NCI-H1436 (cell line): ENCODE measurements at regions not wholly inside any gene's neighbourhood (a gene's known extent, or its start where the extent isn't known, plus 50 kb on each side); places are given as distances from the start of the nearest gene placed in this dataset.
A peak's percentile ranks its signal among the peaks of the same experiment; 100 is the strongest.
"Not testable (repeated sequence)": the region's sequence is repeated elsewhere in the genome, so short reads cannot be mapped to it uniquely, and the experiment has no call there.

Experiments
- DNase-seq: peaks from one replicate; lab custom pipeline; 2025; lab: John Stamatoyannopoulos, UW

- DNase-seq, result no peak
Measured at GRCh38 chr5:124796495-124796894, 50.1 kb upstream of the ZNF608 start.

DNA sequence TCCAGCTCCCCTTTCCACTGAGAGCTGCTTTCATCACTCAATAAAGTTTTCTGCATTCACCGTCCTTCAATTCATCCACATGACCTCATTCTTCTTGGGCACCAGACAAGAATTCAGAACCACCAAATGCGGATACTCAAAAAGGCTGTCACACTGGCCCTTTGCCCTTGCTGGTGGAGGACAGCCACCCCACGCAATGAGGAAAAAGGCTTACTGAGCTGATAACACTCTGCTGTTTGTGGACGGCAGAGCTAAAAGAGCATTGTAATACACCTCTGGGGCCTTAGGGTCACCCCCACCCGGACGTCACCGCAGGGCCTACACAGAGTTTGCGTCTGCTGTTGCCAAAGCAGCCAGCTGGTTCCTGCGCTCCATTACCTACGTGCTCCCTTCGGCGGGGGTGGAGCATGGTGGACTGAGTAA is 51.2 kb upstream of the ZNF608 start:
- DNase-seq, result no peak

GRCh38 chr5:124798890-124799289 is 52.5 kb upstream of the ZNF608 start:
- DNase-seq, result no peak

GRCh38 chr5:124801551-124801950 is 55.1 kb upstream of the ZNF608 start:
- DNase-seq, result no peak

GRCh38 chr5:124803617-124804323 is 57.3 kb upstream of the ZNF608 start:
- no peak for DNase-seq

DNA sequence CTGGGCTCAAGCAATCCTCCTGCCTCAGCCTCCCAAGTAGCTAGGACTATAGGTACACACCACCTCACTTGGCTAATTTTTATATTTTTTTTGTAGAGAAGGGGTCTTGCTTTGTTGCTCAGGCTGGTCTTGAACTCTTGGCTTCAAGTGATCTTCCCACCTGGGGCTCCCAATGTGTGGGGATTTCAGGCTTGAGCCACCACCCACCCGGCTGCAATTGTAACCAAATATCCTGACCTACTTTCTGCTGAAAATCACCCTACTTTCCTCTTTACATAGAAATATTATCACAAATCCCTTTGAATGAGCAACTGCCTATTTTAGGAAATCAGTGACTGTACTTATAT is 59.6 kb upstream of the ZNF608 start:
- no peak for DNase-seq

- DNase-seq, result peak; percentile 86
Measured at GRCh38 chr5:124806373-124807077, 60.1 kb upstream of the ZNF608 start.

GRCh38 chr5:124808842-124809268 is 62.4 kb upstream of the ZNF608 start:
- DNase-seq, result no peak

GRCh38 chr5:124810396-124811006 is 64.1 kb upstream of the ZNF608 start:
- no peak for DNase-seq

- no peak for DNase-seq
Measured at GRCh38 chr5:124812771-124813358, 66.4 kb upstream of the ZNF608 start.

DNA sequence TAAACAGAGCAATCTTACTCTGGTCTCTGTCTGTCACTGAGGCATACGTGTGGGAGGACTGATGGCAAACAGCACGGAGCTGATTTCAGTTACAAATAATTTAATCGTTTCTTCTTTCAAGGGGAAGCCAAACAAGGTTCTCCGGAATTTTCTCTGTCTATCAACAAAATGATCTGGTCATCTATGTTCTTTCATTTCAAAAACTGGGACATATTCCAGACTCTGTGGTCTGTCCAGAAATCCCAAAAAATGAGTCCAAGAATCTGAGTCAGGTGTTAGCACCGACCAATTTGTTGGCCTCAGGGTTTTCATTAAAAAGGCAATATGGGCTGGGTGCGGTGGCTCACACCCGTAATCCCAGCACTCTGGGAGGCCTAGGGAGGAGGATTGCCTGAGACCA is 69.9 kb upstream of the ZNF608 start:
- DNase-seq, result no peak

DNA sequence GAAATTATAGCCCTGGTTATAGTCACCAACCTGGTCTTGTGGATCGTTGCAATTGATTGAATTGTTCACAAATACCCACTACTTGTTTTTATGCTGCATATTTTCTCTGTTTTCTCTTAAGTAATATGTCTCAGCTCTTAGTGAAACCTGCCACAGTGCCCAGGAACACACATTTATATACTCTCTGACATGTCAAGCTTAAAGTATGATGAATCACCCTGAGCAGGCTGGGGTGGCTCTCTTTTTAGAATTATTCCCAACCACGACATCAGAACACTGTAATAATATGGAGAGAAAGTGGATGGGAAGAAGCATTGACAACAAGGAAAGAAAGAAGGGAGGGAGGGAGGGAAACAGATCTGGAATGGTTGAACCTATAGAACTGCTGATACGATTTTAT is 72.8 kb upstream of the ZNF608 start:
- DNase-seq, result no peak

DNA sequence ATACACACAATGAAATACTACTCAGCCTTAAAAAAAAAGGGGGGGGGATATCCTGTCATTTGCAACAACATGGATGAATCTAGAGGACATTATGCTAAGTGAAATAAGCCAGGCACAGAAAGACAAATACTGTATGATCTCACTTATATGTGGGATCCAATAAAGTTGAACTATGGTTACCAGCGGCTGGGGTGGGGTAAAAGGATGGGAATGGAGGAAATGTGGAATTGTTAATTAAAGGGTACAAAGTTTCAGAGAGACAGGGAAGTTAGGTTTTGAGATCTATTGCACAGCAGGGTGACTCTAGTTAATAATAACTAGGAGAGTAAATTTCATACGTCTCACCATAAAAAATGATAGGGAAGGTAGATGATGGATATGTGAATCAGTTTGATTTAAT is 76.2 kb upstream of the ZNF608 start:
- DNase-seq, result no peak

DNA sequence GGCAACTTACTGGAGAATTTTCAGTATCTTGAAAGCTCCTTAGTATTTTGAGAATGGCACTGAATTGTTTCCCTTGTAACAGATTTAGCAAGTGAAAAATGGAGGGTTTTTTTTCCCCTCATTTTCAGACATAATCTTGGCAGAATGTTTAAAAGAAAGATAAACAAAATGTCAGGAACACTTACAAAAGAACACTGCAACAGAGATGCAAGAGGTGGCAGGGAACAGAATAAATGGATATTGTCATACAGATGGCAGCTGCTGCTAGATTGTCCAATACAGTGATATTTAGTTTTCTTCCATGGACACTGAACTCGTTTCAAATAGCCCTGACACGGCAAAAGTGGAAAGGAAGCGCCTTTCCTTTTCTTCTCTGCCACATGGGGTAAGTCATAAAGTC is 76.9 kb upstream of the ZNF608 start:
- DNase-seq, result no peak

- DNase-seq, result no peak
Measured at GRCh38 chr5:124824637-124825158, 78.3 kb upstream of the ZNF608 start.

GRCh38 chr5:124825250-124825982 is 79.0 kb upstream of the ZNF608 start:
- no peak for DNase-seq

- DNase-seq, result no peak
Measured at GRCh38 chr5:124825983-124826337, 79.5 kb upstream of the ZNF608 start.

DNA sequence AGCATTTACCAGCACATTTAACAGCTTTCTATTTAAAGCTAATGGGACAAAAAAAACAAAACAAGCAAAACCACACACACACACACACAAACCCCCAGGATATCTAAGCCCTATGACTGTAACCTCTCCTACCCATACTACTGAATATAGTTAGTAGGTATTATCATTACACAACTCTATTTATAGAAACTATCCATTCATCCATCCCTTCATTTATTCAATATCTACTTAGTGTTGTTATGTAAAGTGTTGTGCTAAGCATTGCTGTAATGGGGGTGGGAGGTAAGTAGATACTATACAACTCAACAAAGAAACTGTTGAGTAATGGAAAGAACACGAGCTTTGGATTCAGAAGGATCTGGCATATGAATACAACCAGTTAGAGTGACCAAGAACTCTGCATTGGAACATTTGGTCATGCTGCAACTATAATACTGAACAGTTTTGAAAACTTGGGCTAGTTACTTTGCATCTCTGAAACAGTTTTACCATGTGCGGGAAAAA is 82.3 kb upstream of the ZNF608 start:
- DNase-seq, result no peak

GRCh38 chr5:124831687-124832240 is 85.3 kb upstream of the ZNF608 start:
- no peak for DNase-seq

DNA sequence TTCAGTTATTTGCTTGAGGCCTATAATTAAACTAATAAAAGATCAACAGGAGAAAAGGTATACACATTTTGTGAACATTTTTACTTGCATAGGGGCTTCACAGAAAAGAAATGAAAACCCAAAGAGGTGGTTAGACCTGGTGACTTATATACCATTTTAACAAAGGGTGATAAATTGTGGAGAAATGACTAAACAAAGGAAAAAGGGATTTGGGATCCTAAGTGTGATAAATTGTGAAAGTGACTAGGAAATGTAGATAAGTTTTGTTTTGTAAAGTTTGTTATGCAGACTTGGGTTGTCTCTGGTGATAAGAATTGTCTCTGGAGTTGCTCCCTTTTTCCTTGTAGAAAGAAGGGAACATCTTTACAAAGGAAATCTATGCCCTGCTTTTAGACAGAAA is 86.1 kb upstream of the ZNF608 start:
- no peak for DNase-seq

DNA sequence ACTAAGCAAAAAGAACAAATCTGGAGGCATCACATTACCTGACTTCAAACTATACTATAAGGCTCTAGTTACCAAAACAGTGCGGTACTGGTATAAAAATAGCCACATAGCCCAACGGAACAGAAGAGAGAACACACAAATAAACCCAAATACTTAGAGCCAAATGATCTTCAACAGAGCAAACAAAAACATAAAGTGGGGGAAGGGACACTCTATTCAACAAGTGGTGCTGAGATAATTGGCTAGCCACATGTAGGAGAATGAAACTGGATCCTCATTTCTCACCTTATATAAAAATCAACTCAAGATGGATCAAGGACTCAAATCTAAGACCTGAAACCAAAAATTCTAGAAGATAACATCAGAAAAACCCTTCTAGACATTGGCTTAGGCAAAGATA is 89.9 kb upstream of the ZNF608 start:
- not testable (repeated sequence) for DNase-seq
